Progenitor cell of endocrine pancreas (in vitro differentiated cells): ENCODE measurements at regions not wholly inside any gene's neighbourhood (a gene's known extent, or its start where the extent isn't known, plus 50 kb on each side); places are given as distances from the start of the nearest gene placed in this dataset.

Experiments used
- DNase-seq: peaks from one replicate; pipeline ENCODE4 v3.0.0; 2021; ENCODE audit warnings: low spot score; ENCODE audit not compliant: unreplicated experiment
- H3K27ac Mint-ChIP-seq: 2 replicates; pipeline ENCODE4 v1.8.0; 2021; ENCODE audit warnings: mild to moderate bottlenecking, moderate library complexity, mixed read lengths
- H3K27me3 Mint-ChIP-seq: 2 replicates; pipeline ENCODE4 v1.8.0; 2021; ENCODE audit warnings: mixed read lengths
- H3K36me3 Mint-ChIP-seq: 2 replicates; pipeline ENCODE4 v1.8.0; 2022; ENCODE audit warnings: mixed read lengths; ENCODE audit not compliant: insufficient read depth
- H3K4me1 Mint-ChIP-seq: 2 replicates; pipeline ENCODE4 v1.8.0; 2021; ENCODE audit warnings: low read depth, mixed read lengths
- H3K4me3 Mint-ChIP-seq: 2 replicates; pipeline ENCODE4 v1.8.0; 2021; ENCODE audit warnings: low read depth, mild to moderate bottlenecking, moderate library complexity, mixed read lengths
- H3K9me3 Mint-ChIP-seq: 2 replicates; pipeline ENCODE4 v1.8.0; 2021; ENCODE audit warnings: low read depth, mixed read lengths
- TF ChIP-seq, protein P1 (sequence below): fragments of 200-600 bp; sonication (generic); IDR thresholded peaks from one replicate; pipeline ENCODE4 v1.5.0; 2021; ENCODE audit warnings: antibody characterized with exemption, mild to moderate bottlenecking; ENCODE audit not compliant: unreplicated experiment

DNA sequence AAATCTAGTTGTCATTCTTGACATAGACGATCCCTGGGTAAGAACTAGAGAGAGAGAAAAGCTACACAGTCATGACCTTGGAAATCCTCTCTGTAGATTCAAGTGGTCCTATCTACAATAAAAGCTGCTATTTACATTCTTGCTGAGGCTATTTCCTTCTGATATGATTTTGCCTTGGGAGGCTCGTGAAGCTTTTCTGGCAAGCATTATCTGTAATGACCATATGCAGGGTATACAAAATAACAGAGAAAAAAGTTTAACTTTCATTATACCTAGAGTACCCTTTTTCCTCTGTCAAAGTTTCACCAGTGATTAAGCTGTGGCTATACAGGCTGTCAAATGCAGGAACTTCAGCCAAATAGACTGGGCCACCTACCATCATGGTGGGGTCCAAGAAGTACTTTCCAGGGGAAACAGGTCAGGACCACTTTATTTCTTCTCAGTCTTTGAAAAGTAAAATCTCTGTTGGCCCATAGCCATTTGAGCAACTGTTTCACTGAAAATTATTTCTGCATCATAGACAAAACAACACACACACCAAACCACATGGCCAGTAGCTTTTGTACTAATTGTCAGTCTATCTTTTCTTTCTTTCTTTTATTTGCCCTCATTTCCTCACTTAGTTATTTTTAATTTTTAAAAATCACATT, 677.0 kb upstream of the ID4 start:
- no peak overlapping the region for H3K27ac Mint-ChIP-seq
- H3K9me3 Mint-ChIP-seq = no peaks in the 10 kb centered on the region
- H3K4me1 Mint-ChIP-seq = peaks cover 1% of the 10 kb centered on the region
- H3K4me3 Mint-ChIP-seq = no peak overlapping the region
- H3K27me3 Mint-ChIP-seq = no peaks in the 10 kb centered on the region
- no peaks in the 10 kb centered on the region for H3K36me3 Mint-ChIP-seq
- TF ChIP-seq, protein P1, sequence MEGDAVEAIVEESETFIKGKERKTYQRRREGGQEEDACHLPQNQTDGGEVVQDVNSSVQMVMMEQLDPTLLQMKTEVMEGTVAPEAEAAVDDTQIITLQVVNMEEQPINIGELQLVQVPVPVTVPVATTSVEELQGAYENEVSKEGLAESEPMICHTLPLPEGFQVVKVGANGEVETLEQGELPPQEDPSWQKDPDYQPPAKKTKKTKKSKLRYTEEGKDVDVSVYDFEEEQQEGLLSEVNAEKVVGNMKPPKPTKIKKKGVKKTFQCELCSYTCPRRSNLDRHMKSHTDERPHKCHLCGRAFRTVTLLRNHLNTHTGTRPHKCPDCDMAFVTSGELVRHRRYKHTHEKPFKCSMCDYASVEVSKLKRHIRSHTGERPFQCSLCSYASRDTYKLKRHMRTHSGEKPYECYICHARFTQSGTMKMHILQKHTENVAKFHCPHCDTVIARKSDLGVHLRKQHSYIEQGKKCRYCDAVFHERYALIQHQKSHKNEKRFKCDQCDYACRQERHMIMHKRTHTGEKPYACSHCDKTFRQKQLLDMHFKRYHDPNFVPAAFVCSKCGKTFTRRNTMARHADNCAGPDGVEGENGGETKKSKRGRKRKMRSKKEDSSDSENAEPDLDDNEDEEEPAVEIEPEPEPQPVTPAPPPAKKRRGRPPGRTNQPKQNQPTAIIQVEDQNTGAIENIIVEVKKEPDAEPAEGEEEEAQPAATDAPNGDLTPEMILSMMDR = no peak
- no peak for DNase-seq

DNA sequence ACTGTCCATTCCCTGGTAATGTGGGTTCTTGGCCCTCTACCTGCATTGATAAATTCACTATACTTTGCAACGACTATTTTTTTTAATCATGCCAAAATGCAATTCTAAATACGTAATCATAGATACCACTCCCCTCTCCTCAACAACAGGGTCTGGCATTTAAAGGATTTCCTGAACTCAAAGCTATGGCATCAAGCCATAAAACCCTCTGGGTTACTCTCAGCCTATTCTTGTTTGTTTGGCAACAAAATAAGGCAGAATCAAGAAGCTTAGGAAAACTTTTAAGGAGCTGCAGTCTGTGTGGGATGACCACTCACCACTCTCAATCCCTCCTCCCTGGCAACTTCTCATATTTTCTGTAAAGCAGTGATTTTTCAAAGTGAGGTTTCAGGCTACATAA, 669.9 kb upstream of the ID4 start:
- no peak overlapping the region for H3K4me3 Mint-ChIP-seq
- H3K36me3 Mint-ChIP-seq = no peaks in the 10 kb centered on the region
- TF ChIP-seq, protein P1 = no peak
- no peak overlapping the region for H3K27ac Mint-ChIP-seq
- no peak for DNase-seq
- no peaks in the 10 kb centered on the region for H3K27me3 Mint-ChIP-seq
- peaks cover 15% of the 10 kb centered on the region for H3K4me1 Mint-ChIP-seq
- H3K9me3 Mint-ChIP-seq = peaks cover 6% of the 10 kb centered on the region

DNA sequence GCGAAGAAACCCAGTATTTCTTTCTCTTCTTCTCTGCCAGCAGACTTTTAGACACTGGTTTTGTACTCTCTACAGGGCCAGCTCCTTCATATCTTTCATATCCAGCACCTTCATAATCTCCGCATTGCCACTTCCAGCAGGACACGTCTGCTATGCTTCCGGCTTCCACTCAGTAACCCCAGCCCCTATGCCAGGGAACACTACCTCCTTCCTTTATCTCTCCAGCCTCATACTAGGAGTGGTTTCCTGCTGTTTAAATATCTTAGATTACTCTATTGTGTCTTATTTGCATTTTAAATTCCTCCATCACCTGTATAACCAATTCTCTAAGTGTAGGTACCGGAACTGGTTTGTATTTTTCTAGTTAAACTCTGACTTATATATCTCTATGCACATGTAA, 667.8 kb upstream of the ID4 start:
- H3K9me3 Mint-ChIP-seq = peaks cover 11% of the 10 kb centered on the region
- H3K4me3 Mint-ChIP-seq = no peak overlapping the region
- DNase-seq = no peak
- H3K27me3 Mint-ChIP-seq = no peaks in the 10 kb centered on the region
- H3K36me3 Mint-ChIP-seq = no peaks in the 10 kb centered on the region
- H3K4me1 Mint-ChIP-seq = peaks cover 15% of the 10 kb centered on the region
- TF ChIP-seq, protein P1 = no peak
- no peak overlapping the region for H3K27ac Mint-ChIP-seq

DNA sequence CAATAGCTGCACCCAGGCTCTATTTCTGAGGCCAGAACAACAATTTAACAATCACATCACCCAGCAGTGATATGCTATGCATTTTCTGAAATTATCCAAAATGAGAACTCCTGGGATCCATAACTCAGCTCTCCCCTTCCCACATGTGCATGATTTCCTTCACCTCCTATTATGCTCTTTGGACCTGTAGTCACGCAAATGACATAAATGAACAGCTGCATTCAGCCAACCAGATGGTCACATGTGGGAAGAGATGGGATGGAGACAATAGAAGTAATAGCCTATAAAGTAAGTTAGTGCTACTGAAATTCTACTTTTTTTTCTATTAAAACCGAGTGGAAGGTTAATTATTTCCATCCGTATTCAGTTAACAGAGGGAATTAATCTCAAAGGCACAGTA, 662.1 kb upstream of the ID4 start:
- no peaks in the 10 kb centered on the region for H3K27me3 Mint-ChIP-seq
- H3K4me3 Mint-ChIP-seq = no peak overlapping the region
- H3K4me1 Mint-ChIP-seq = peaks cover 8% of the 10 kb centered on the region
- H3K27ac Mint-ChIP-seq = no peak overlapping the region
- TF ChIP-seq, protein P1 = no peak
- DNase-seq = no peak
- H3K9me3 Mint-ChIP-seq = peaks cover 23% of the 10 kb centered on the region
- no peaks in the 10 kb centered on the region for H3K36me3 Mint-ChIP-seq

DNA sequence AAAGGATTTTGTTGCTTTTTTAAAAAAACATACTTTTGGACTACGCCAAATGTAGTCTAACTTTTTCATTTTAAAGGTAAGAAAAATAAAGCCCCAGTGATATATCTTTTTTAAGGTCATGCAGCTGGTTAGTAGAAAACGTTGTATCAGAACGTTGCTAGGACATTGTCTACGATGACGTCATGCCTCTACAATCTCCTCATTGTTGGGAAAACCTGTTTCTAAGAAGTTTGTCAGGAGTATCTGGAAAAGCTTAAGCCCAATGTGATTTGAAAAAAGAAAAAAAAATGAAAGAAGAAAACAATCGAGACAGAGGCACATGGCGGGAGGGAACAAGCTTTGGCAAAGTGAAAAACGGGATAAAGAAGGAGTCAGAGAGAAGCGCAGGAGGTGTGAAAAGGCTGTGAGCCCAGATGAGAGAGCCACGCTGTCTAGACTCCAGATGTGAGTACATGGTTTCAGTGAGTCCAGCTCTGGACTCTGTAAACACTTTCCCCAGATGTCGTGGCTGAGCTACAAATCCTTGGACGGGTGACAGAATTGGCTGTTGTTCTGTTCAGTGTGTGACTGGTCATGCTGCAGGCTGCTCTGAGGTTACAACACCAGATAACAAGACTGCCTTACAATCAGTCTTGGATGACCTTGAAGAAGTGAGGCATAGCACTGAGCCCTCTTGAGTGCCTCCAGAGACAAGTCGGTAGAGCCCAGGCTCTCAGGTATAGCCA, 656.7 kb upstream of the ID4 start:
- peak overlapping the region; percentile 4 for H3K27ac Mint-ChIP-seq
- no peaks in the 10 kb centered on the region for H3K27me3 Mint-ChIP-seq
- no peak for DNase-seq
- no peaks in the 10 kb centered on the region for H3K4me1 Mint-ChIP-seq
- H3K4me3 Mint-ChIP-seq = no peak overlapping the region
- no peaks in the 10 kb centered on the region for H3K36me3 Mint-ChIP-seq
- TF ChIP-seq, protein P1 = no peak
- peaks cover 23% of the 10 kb centered on the region for H3K9me3 Mint-ChIP-seq
